Naive thymus-derived CD4-positive, alpha-beta T cell (primary cell): ENCODE measurements at regions not wholly inside any gene's neighbourhood (a gene's known extent, or its start where the extent isn't known, plus 50 kb on each side); places are given as distances from the start of the nearest gene placed in this dataset.

Experiments used
- ATAC-seq: fragments of 150-1000 bp; cut with Tn5 transposase; 2 replicates; pipeline ENCODE4 v1.10.0; 2021; ENCODE audit warnings: mild to moderate bottlenecking, moderate library complexity
- CTCF ChIA-PET: fragments of 350-600 bp; sonication (Branson Sonifier 250); formaldehyde crosslinking; loops from one replicate; lab custom pipeline; 2021; ENCODE audit warnings: antibody characterized with exemption; lab: Charles Lee
- POLR2A ChIA-PET: fragments of 350-600 bp; sonication (Branson Sonifier 250); formaldehyde crosslinking; loops from one replicate; lab custom pipeline; 2021; ENCODE audit warnings: antibody characterized with exemption, inconsistent platforms; lab: Charles Lee
- DNase-seq, 9 donors: peaks; one replicate each; pipeline versions ENCODE4 v3.0.0 to v3.0.0-alpha.2; 2020 to 2022; ENCODE audit warnings: mixed read lengths in 1 of 9
- H3K27ac ChIP-seq: one replicate; pipeline ENCODE4 v1.7.0; 2013; ENCODE audit warnings: mild to moderate bottlenecking, low read depth, low read length, moderate library complexity
- H3K27me3 ChIP-seq, 2 donors: one replicate each; pipeline ENCODE4 v1.7.0; 2013; ENCODE audit warnings: low read length in 2 of 2, mild to moderate bottlenecking in 2 of 2, moderate library complexity in 2 of 2; ENCODE audit not compliant: control insufficient read depth in 2 of 2, insufficient read depth in 2 of 2
- H3K36me3 ChIP-seq, 3 experiments: 1 replicate in 2 of 3; 2 replicates in 1 of 3; pipeline ENCODE4 v1.7.0; 2013; ENCODE audit warnings: low read length in 3 of 3, mild to moderate bottlenecking in 3 of 3, moderate library complexity in 1 of 3; ENCODE audit not compliant: insufficient read depth in 3 of 3, control insufficient read depth in 2 of 3
- H3K4me1 ChIP-seq, 2 donors: one replicate each; pipeline ENCODE4 v1.7.0; 2013; ENCODE audit warnings: low read length in 2 of 2, mild to moderate bottlenecking in 2 of 2, moderate library complexity in 1 of 2; ENCODE audit not compliant: control insufficient read depth in 2 of 2, insufficient read depth in 2 of 2
- H3K4me3 ChIP-seq: 2 replicates; pipeline ENCODE4 v1.7.0; 2013; ENCODE audit warnings: mild to moderate bottlenecking, low read length
- H3K9me3 ChIP-seq, 3 experiments: 1 replicate in 2 of 3; 2 replicates in 1 of 3; pipeline ENCODE4 v1.7.0; 2013; ENCODE audit warnings: low read length in 3 of 3; ENCODE audit not compliant: control insufficient read depth in 2 of 3
- H3K27ac Mint-ChIP-seq, 9 donors: one replicate each; pipeline ENCODE4 v1.8.0; 2020 to 2022; ENCODE audit warnings: mixed read lengths in 9 of 9, mild to moderate bottlenecking in 8 of 9, moderate library complexity in 5 of 9, inconsistent platforms in 2 of 9
- H3K27me3 Mint-ChIP-seq, 5 donors: one replicate each; pipeline ENCODE4 v1.8.0; 2021 to 2022; ENCODE audit warnings: mixed read lengths in 5 of 5, mild to moderate bottlenecking in 1 of 5
- H3K36me3 Mint-ChIP-seq, 5 donors: one replicate each; pipeline ENCODE4 v1.8.0; 2020 to 2022; ENCODE audit warnings: mixed read lengths in 5 of 5, mild to moderate bottlenecking in 3 of 5, inconsistent platforms in 1 of 5
- H3K4me1 Mint-ChIP-seq, 7 donors: one replicate each; pipeline ENCODE4 v1.8.0; 2020 to 2022; ENCODE audit warnings: mixed read lengths in 7 of 7, mild to moderate bottlenecking in 3 of 7, inconsistent platforms in 1 of 7
- H3K4me3 Mint-ChIP-seq, 10 donors: one replicate each; pipeline ENCODE4 v1.8.0; 2020 to 2022; ENCODE audit warnings: mild to moderate bottlenecking in 10 of 10, mixed read lengths in 10 of 10, moderate library complexity in 6 of 10, inconsistent platforms in 2 of 10
- H3K9me3 Mint-ChIP-seq, 11 donors: one replicate each; pipeline ENCODE4 v1.8.0; 2020 to 2022; ENCODE audit warnings: mixed read lengths in 11 of 11, mild to moderate bottlenecking in 4 of 11, inconsistent platforms in 1 of 11, moderate library complexity in 1 of 11
- intact Hi-C, 2 donors: fragments of 100-400 bp; cut with micrococcal nuclease; formaldehyde crosslinking; loops; one replicate each; pipeline ENCODE4 v1.15.1; 2023

DNA sequence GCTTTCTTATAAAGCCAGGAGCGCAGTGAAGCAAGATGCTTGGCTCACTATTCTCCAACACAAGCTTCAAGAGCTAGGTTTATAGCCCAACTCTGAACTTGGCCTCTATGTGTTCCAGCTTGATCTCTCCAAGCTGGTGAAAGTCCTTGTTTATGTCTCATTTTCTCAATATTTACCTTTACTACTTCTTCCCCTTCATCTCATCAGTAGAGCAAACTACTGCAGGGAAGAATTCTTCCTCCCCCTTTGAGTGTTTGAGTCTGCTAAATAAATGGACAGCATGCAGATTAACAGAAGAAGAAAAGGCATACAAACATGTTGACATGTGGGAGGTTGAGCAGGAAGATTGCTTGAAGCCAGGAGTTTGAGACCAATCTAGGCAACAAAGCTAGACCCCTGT, 460.7 kb downstream of the ZNF608 start:
- intact Hi-C loops, result no loop called here
- Mint-ChIP-seq H3K27me3 (no peaks in the 10 kb centered on the region), H3K36me3 (no peaks in the 10 kb centered on the region), H3K4me3 (no peak overlapping the region), H3K27ac (no peak overlapping the region), H3K4me1 (no peaks in the 10 kb centered on the region), H3K9me3 (peaks cover 0 to 7% (median 0%) of the 10 kb centered on the region in 11 donors)
- DNase-seq, result no peak
- Histone ChIP-seq H3K27me3 (no peaks in the 10 kb centered on the region), H3K9me3 (no peaks in the 10 kb centered on the region), H3K36me3 (no peaks in the 10 kb centered on the region), H3K27ac (no peak overlapping the region), H3K4me1 (no peaks in the 10 kb centered on the region), H3K4me3 (no peak overlapping the region)
- CTCF ChIA-PET, result no interaction called here
- POLR2A ChIA-PET, result no interaction called here
- no peak for ATAC-seq

GRCh38 chr5:124285071-124285470, 461.4 kb downstream of the ZNF608 start:
- DNase-seq (no peak), ATAC-seq (no peak)
- intact Hi-C loops, result no loop called here
- Mint-ChIP-seq H3K4me3 (no peak overlapping the region), H3K27ac (no peak overlapping the region), H3K4me1 (no peaks in the 10 kb centered on the region), H3K36me3 (no peaks in the 10 kb centered on the region), H3K9me3 (peaks cover 0 to 7% (median 0%) of the 10 kb centered on the region in 11 donors), H3K27me3 (no peaks in the 10 kb centered on the region)
- CTCF ChIA-PET, result no interaction called here
- Histone ChIP-seq H3K27ac (no peak overlapping the region), H3K9me3 (no peaks in the 10 kb centered on the region), H3K4me3 (no peak overlapping the region), H3K36me3 (no peaks in the 10 kb centered on the region), H3K27me3 (no peaks in the 10 kb centered on the region), H3K4me1 (no peaks in the 10 kb centered on the region)
- POLR2A ChIA-PET, result no interaction called here

GRCh38 chr5:124283031-124283430, 463.4 kb downstream of the ZNF608 start:
- CTCF ChIA-PET, result no interaction called here
- no peaks in the 10 kb centered on the region for H3K4me1 Mint-ChIP-seq

DNA sequence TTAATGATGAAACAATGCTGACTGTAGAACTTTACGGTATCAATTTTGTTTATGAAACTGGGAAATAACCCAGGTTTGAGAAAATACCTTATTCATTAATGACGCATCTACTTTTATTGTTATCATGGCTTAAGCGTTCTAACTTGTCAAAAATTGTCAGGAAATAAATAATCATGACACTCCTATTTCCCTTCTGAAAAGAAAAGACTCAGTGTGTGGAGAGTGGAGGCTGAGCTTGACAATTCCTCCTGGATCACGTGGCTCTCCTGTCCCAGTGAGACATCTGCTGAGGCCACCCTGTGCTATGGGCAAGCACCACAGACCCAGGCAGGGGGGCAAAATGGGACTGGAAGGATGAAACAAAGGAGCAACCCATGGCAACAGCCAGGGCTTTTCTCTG, 466.4 kb downstream of the ZNF608 start:
- H3K9me3 Mint-ChIP-seq, result peaks cover 0 to 7% (median 0%) of the 10 kb centered on the region in 11 donors
- ChIA-PET POLR2A (no interaction called here), CTCF (no interaction called here)
- no peak overlapping the region for H3K4me3 Mint-ChIP-seq
- peaks cover 0 to 3% (median 0%) of the 10 kb centered on the region in 7 donors for H3K4me1 Mint-ChIP-seq
- Histone ChIP-seq H3K27ac (no peak overlapping the region), H3K9me3 (no peaks in the 10 kb centered on the region), H3K27me3 (no peaks in the 10 kb centered on the region), H3K36me3 (no peaks in the 10 kb centered on the region), H3K4me3 (no peak overlapping the region), H3K4me1 (no peaks in the 10 kb centered on the region)
- no peak overlapping the region for H3K27ac Mint-ChIP-seq
- H3K27me3 Mint-ChIP-seq, result no peaks in the 10 kb centered on the region
- intact Hi-C loops, result no loop called here
- H3K36me3 Mint-ChIP-seq, result no peaks in the 10 kb centered on the region
- DNase-seq, result no peak
- no peak for ATAC-seq

More at GRCh38 chr5:124283031-124283430, 463.4 kb downstream of the ZNF608 start:
- no peaks in the 10 kb centered on the region for H3K36me3 ChIP-seq
- H3K27me3 ChIP-seq, result no peaks in the 10 kb centered on the region
- intact Hi-C loops, result no loop called here
- POLR2A ChIA-PET, result no interaction called here
- Mint-ChIP-seq H3K27ac (no peak overlapping the region), H3K36me3 (no peaks in the 10 kb centered on the region), H3K27me3 (no peaks in the 10 kb centered on the region), H3K9me3 (peaks cover 0 to 7% (median 0%) of the 10 kb centered on the region in 11 donors), H3K4me3 (no peak overlapping the region)
- no peak for DNase-seq
- H3K4me3 ChIP-seq, result no peak overlapping the region
- H3K9me3 ChIP-seq, result no peaks in the 10 kb centered on the region
- no peak for ATAC-seq
- no peak overlapping the region for H3K27ac ChIP-seq
- no peaks in the 10 kb centered on the region for H3K4me1 ChIP-seq

DNA sequence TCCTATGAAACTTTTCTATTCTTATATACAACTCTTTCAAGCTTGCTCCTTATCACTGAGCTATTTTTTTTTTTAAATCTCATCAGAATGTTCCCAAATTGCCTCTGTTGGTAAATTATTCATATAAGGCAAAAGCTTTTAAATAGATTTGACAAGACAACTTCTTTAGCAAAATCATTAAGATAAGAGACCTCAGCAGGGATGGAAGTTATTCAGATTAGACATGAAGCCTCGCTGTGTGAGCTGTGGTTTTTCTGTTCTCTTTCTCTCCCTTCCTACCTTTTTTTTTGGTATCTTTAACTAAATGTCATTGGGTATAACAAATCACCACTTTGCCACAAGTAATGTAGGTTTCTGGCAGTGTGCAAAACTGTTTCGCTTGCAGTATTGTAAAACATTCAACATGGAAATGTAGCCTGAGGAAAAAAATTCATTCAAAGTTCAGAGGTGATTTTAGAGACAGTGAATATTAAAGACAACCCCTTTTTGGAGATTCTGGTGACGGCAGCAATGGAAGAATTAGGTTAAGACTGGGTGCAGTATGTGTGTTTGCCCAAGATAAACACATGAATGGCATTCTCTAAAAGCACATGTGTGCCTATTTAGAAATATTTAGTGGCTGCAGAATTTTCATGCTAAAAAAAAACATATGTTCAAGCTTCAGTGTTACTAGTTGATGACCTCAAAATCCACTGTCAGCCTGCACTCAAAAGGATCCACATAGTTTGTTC, 467.1 kb downstream of the ZNF608 start:
- CTCF ChIA-PET, result no interaction called here

DNA sequence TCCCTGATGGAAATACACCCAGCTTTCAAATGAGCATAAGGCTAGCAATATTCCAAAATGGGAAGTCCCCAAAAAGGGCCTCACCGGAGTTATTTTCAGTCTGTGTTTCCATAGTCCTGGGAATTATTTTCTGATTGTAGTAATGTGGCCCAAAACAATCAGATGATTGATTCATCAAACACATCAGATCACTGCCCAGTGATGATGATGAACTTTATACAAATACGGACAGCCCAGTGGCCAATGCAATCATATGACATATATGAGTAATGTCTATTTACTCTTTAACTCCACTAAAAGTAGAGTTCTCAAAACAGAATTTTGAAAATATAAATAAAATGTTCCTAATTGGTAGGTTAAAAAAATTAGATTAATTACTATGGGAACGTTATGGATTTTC, 467.8 kb downstream of the ZNF608 start:
- Mint-ChIP-seq H3K27me3 (no peaks in the 10 kb centered on the region), H3K27ac (no peak overlapping the region), H3K4me1 (peaks cover 0 to 3% (median 0%) of the 10 kb centered on the region in 7 donors), H3K4me3 (no peak overlapping the region), H3K36me3 (no peaks in the 10 kb centered on the region), H3K9me3 (peaks cover 0 to 5% (median 0%) of the 10 kb centered on the region in 11 donors)
- ATAC-seq (no peak), DNase-seq (no peak)
- intact Hi-C loops, result no loop called here
- POLR2A ChIA-PET, result no interaction called here
- H3K27me3 ChIP-seq, result no peaks in the 10 kb centered on the region
- H3K4me1 ChIP-seq, result no peaks in the 10 kb centered on the region
- no peaks in the 10 kb centered on the region for H3K36me3 ChIP-seq
- H3K4me3 ChIP-seq, result no peak overlapping the region
- no peaks in the 10 kb centered on the region for H3K9me3 ChIP-seq
- CTCF ChIA-PET, result no interaction called here
- no peak overlapping the region for H3K27ac ChIP-seq

More for the DNA sequence above, 467.1 kb downstream of the ZNF608 start:
- Mint-ChIP-seq H3K4me1 (peaks cover 0 to 3% (median 0%) of the 10 kb centered on the region in 7 donors), H3K27ac (no peak overlapping the region), H3K9me3 (peaks cover 0 to 5% (median 0%) of the 10 kb centered on the region in 11 donors), H3K27me3 (no peaks in the 10 kb centered on the region), H3K4me3 (no peak overlapping the region), H3K36me3 (no peaks in the 10 kb centered on the region)
- ATAC-seq (no peak), DNase-seq (no peak)
- POLR2A ChIA-PET, result no interaction called here
- intact Hi-C loops, result no loop called here
- H3K36me3 ChIP-seq, result no peaks in the 10 kb centered on the region
- H3K4me3 ChIP-seq, result no peak overlapping the region
- no peaks in the 10 kb centered on the region for H3K9me3 ChIP-seq
- no peak overlapping the region for H3K27ac ChIP-seq
- H3K27me3 ChIP-seq, result no peaks in the 10 kb centered on the region
- no peaks in the 10 kb centered on the region for H3K4me1 ChIP-seq
